Stimulated activated CD4-positive, alpha-beta T cell treated with anti-CD3 and anti-CD28 coated beads, TNF-alpha, amount 100 ng/mL, for 1 hour (primary cell): ENCODE measurements at regions not wholly inside any gene's neighbourhood (a gene's known extent, or its start where the extent isn't known, plus 50 kb on each side); places are given as distances from the start of the nearest gene placed in this dataset.
"Not testable (repeated sequence)": the region's sequence is repeated elsewhere in the genome, so short reads cannot be mapped to it uniquely, and the experiment has no call there.

Source experiments
- DNase-seq, 3 donors: peaks; one replicate each; pipeline ENCODE4 v3.0.0-alpha.2; 2020; ENCODE audit warnings: low read depth in 3 of 3, low spot score in 1 of 3

DNA sequence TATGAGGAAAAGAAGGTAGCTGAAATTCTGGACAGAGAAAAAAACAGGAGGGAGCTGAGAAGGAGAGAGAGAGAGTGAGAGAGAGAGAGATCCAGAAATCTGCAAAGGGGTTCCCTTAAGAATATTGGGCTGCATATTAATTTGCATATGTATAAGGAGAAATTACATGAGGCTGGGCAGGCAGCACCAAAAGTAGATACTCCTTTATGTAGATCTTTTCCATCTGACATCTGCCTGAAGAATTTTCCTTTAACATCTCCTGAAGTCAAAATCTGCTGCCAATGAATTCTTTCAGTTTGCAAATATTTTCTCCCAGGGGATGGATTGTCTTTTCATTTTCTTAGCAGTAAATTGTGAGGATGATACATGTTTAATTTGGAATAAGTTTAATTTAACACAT is 1365.3 kb downstream of the GATA3 start:
- DNase-seq: no peak

- no peak for DNase-seq
Observed at GRCh38 chr10:9427209-9427608, 1372.7 kb downstream of the GATA3 start.

- no peak for DNase-seq
Observed at GRCh38 chr10:9437131-9437530, 1382.6 kb downstream of the GATA3 start.

DNA sequence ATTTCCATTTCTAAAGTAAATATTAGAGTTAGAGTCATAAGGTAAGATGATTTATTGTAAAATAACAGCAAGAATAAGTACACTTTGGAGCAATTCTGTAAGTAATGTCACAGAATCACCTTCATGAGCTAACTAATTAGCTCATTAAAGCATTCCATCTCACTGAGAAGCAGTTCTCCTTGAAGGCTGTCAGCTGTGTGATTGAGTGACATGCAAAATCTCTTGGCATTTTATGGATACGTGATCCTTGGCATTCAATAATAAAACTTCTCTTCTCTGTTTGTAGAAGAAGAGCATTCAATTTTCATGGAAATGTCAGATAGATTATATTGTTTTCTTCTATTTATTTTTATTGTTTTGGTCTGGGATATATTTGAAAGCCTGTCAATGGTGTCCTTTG is 1389.3 kb downstream of the GATA3 start:
- no peak for DNase-seq

DNA sequence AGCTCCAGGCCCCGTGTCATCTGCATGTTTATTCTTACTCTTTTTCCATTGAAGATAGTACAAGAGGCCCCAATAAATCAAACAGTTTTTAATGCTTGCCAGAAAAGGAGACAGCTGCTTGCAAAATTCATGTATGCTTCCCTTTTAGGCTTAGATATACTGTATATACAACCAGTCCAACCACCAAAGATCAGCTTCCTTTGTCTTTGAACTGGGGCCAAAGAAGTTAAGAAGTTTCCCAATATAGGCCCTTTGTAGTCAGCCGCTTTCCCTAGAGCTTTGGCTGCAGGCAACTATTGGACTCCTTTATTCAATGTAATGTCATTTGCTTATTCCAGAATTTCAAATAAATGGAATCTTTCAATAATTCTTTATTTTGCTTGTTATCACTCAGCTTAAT is 1395.0 kb downstream of the GATA3 start:
- DNase-seq: no peak

- no peak for DNase-seq
Observed at GRCh38 chr10:9450801-9451200, 1396.3 kb downstream of the GATA3 start.

- DNase-seq: no peak
Observed at GRCh38 chr10:9451211-9451773, 1396.8 kb downstream of the GATA3 start.

GRCh38 chr10:9452056-9452455 is 1397.6 kb downstream of the GATA3 start:
- DNase-seq: no peak

- not testable (repeated sequence) for DNase-seq
Observed at GRCh38 chr10:9453871-9454270, 1399.4 kb downstream of the GATA3 start.

DNA sequence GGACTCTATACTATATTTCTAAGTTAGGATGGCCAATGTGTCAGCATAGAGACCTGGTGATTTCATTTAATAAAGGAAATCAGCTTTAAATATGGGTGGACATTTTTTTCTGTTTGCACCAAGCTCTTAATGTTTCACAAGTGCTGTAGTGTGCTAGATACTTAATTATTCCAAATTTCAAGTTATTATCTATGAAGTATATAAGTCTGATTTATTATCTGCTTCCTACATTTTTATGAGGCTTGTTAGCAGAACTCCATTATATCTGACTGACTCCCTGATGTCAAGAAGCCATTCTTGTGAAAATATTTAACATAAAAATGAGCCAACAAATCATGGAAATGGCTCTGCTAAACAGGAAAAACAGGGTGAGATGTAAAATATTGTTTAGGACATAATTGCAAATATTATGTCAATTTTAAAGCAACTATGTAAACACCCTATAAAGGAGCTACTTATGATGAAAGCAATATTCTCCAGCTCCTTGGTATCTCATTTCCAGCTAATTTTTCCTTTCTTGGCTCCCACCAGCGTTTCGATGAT is 1415.2 kb downstream of the GATA3 start:
- DNase-seq: no peak

DNA sequence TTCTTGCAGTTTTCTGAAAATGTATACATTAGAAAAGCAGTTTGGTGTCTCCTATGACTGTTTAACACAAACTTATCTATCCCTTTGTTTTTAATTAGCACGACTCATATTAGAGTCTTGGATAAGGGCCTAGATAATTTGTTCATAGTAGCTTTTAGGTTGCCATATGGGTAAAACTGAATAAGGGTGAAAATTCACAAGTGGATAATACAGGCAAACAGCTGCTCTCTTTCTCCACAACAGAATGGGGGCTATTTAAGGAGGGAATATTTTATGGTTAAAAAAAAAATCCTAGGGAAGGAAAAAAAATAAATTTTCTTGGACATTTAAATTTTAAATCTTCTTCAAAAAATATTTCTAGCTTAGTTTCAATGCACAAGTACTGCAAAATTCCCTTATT is 1416.1 kb downstream of the GATA3 start:
- no peak for DNase-seq

GRCh38 chr10:9501944-9502343 is 1447.5 kb downstream of the GATA3 start:
- no peak for DNase-seq

- no peak for DNase-seq
Observed at GRCh38 chr10:9504227-9504626, 1449.7 kb downstream of the GATA3 start.

DNA sequence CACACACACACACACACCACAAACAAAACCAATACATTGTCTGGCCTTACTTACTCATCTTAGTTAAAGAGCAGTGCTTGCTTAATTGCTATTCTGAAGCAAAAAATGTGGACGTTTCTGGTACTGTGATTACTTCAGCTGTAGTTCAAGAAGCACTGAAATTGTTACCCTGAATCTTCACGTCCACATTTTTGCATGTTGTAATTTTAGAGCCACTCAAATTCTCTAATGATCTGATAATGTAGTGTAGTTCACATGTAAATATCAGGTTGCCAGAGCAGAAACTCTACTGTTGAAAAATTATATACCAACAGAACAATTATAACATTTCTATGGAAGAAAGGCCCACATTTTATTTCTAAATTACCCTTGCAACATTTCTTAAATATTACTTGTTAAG is 1451.1 kb downstream of the GATA3 start:
- DNase-seq: no peak

DNA sequence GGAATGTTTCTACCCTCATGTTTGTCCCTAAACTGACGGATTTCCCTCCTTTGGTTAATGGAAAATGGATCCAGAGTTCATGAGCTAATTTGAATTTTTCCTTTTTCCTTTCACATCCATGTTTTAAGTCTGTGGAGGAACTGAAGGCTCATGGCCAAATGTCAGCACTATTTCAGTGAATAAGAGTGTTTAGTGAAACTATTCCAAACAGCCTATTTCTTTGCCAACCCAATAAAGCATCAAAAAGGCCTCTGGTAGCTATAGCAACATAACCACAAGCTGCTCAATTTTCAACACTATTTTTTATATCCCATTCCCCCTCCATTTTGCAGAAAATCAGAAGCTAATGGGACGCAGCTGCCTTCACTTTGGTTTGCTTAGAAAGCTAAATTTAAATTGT is 1454.1 kb downstream of the GATA3 start:
- no peak for DNase-seq

GRCh38 chr10:9510626-9511025 is 1456.1 kb downstream of the GATA3 start:
- no peak for DNase-seq

GRCh38 chr10:9515922-9516321 is 1461.4 kb downstream of the GATA3 start:
- no peak for DNase-seq

DNA sequence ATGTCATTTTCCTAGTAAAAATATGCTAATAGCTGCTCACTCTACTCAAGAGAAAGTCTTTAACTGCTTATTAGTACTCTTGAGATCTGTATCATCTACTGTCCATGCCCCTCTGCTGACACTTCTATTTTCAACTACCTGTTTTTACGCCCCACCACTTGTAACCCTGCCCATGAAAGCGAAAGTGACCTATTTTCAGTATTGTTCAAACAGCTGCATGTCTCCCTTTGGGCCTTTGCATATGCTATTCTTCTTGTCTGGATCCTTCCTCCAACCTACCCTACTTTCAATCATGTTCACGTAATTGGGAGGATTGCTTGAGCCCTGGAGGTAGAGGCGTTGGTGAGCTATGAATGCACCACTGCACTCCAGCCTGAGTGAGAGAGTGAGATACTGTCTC is 1481.3 kb downstream of the GATA3 start:
- no peak for DNase-seq

GRCh38 chr10:9545073-9545472 is 1472.6 kb upstream of the CELF2 start:
- DNase-seq: no peak

GRCh38 chr10:9547936-9548904 is 1469.5 kb upstream of the CELF2 start:
- no peak for DNase-seq

GRCh38 chr10:9550810-9551209 is 1466.9 kb upstream of the CELF2 start:
- no peak for DNase-seq

GRCh38 chr10:9554321-9554720 is 1463.4 kb upstream of the CELF2 start:
- no peak for DNase-seq
